Fibroblast of skin of scalp (primary cell): ENCODE measurements at regions not wholly inside any gene's neighbourhood (a gene's known extent, or its start where the extent isn't known, plus 50 kb on each side); places are given as distances from the start of the nearest gene placed in this dataset.
A peak's percentile ranks its signal among the peaks of the same experiment; 100 is the strongest.

Experiments
- DNase-seq: peaks from one replicate; pipeline ENCODE4 v3.0.0-alpha.2; 2013

DNA sequence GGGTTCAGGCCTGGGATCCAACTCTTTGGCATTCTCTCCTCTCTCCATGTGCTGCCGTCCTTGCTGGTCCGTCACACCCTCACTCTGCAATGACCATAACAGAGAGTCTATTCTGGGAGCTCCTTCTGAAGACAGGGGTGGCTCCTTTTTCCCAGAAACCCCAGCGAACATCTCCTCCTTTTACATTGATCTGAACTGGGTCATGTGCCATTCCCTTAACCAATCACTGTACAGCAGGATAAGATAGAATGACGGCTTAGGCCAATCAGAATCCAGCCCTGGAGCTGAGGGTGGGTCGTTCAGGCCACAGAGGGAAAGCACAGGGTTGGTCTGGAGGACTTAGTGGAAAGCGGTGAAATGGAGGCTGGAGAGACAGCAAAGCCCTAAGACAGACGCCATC lies 740.1 kb downstream of the MATN1 start:
- no peak for DNase-seq

DNA sequence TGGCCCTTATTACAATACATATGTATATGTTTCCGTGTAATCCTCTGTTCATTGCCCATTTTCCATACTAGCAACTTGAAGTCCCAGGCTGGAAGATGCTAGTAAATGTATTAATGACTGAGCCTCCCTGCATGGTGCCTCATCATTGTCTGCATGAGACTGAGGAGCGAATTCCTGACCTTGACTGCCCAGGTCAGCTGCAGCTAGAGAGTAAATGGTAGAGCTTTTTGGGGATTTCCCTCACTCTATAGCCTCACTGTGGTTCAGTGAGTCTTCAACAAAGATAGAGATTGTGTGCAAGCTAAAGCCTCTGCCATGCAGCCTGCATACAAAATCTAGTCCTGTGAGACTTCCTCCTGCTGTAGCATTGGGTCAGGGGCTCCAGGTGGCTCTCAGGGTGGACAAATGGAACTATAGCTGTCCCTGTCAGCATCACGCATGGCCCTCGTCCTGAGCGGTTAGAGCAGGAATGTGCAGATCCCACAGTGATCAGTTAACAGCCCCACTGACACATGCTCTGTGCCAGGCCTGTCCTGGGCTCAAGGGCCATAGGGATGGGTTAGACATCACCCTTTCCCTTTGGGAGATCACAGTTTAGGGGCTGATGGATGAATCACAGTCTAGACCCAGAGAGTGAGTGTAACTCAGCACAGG lies 741.7 kb downstream of the MATN1 start:
- no peak for DNase-seq

DNA sequence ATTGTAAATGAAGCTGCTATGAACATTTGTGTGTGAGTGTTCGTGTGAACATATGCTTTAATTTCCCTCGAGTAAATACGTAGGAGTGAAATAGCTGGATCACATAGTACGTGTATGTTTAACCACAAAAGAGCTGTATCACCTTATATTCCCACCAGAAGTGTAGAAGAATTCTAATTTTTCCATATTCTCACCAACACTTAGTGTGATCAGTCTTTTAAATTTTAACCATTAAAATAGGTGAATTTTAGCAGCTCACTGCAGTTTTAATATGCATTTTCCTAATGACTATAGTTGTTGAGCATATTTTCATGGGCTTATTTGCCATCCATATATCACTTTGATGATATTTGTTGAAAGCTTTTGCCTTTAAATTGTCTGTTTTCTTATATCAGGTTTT lies 741.2 kb downstream of the PTPRU start:
- no peak for DNase-seq

DNA sequence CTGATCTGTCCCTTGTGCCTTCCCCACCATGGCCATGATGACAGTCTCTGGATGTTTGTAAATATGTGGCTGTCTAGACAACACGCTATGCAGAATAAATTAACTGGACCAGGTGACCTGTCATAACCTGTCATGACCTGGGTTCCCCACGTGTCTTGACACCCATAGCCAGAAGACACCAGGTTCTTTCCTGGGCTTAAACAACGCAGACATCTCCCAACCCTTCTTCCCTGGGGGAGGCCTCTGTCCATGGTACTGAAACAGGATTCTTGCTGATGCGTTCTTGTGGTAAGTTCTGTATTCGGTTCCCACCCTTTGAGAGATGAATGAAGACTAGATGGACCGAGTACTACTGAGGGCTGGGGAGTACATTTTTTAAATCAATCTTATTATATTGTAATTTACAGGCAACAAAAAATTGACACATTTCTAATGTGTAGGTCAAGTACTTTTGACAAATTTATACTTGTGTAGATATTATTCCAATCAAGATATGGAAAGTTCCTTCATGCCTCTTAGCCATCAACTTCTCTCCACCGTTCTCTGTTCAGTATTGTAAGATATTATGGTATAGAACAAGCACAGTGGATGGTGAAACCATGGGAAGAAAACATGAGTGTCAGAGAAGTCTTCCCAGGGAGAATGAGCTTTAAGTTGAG lies 738.8 kb downstream of the PTPRU start:
- peak; percentile 64 for DNase-seq

DNA sequence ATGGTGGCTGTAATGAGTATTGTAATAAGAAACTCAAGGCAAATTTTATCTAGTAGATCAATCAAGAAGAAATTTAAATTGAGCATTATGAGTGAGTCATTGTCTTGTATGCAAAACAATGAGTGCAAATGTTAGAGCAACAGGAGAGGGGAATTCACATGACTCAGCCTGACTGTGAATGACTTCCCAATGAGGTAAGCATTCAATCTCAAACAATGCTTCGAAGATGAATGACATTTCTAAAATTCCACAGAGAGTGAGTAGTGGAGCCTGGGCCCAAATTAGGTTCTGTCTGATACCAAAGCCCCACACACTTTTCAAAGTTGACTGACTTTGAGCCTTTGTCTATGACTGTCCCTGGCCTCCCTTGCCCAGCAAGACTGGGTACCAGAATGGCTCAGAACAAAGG lies 738.0 kb downstream of the PTPRU start:
- peak; percentile 79 for DNase-seq

DNA sequence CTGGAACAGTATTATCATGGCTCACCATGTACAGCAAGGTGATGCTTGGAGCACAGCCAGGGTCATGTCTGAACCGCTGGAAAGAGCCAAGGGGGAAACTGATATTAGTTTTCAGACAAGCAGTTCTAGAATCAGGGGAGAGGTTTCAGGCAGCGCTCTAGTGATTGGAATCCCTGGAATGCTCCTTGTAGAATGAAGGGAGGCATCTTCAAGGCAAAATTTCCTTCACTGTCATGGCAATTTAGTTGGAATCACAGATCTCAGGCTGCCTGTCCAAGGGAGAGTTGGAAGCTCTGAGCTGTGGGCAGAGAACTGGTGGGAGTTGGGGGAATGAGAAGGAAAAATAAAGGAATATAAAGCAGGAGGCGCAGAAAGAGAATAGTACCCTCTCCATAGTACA lies 737.1 kb downstream of the PTPRU start:
- DNase-seq = no peak

DNA sequence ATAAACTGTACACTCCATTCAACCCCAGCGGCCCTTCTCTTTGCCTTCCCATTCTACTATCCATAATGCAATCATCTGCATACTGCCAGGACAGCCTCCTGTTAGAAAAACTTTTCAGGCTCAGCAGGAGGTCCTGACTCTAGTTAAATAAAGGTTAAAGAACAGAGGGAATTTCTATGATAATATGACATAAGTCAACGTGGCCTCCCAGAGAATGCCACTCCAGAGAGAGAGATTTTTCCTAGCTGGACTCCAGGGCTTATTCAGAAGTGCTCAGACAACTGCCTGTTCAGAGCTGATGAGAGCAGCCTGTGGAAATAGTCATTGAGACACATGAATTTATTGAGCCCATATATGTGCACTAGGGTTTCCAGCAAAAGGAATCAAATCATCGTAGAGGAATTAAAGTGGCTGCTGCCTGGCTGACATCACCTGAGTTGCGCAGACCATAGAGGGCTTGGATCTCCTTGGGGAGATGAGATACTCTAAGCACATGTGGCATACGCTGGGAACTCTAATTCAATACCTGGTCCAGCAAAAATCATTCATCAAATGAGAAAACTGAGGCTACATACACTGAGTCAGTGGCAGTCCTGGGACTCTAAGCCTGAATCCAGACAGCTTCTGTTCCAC lies 736.2 kb downstream of the PTPRU start:
- no peak for DNase-seq

DNA sequence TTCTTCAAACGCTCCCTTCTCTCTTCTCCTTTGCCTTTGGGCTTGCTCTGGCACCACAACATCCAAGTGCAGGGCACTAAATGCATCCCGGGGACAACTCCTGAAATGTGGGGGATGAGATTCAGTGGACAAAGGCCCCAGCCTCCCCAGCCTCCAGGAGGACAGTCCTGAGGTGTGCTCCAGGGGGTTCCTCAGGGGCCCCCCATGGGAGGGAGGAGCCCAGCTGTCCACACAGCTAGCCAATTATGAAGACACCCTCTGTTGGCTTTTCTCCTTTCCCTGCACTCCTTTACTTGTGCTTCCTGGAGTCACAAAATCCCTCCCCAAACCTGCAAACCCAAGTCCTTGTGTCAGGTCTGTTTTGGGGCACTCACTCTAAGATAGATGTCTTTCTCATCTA lies 735.4 kb downstream of the PTPRU start:
- no peak for DNase-seq

DNA sequence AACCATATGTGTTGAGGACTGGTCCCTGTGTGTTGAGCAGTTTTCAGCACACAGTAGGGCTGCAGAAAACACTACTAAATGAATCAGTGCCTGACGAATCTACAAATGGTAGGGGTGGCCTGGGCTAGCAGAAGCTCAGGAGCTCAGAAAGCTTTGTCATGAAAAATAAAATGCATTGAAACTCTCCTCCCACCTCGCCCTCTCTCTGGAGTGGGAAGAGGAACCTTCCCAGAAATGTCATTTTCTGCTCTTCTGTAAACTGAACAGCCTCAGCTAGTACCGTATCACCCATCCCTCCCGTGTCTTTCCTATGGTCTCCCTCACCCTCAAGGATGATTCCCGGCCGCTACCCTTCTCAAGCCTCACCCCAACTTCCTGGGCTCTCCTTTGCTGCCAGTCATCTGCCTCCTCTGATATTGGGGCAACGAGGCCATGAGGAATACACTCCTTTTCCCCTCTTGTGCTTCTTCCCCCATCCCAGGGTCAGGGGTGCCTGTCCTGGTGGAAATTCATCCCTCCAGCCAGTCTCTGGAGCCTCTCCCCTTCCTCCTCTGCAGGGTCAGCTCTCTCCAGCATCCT lies 734.5 kb downstream of the PTPRU start:
- DNase-seq = no peak

DNA sequence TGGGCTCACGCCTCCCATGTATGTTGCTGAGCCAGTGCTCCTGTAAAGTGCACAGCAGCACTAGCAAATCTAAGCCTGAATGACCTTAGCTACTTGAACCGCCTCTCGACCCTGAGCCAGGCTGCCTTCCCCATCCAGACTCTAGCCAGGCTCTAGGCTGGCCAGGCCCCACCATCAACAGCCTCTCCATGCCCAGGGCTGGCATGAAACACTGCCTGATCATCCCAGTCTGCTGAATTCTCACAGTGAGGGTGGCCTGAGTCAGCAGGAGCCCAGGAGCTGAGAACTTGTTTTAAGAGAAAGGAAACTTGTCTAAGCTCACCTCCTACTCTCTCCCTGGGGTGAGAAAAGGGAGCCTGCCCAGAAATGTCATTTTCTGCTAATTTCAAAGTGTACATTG lies 733.3 kb downstream of the PTPRU start:
- no peak for DNase-seq

DNA sequence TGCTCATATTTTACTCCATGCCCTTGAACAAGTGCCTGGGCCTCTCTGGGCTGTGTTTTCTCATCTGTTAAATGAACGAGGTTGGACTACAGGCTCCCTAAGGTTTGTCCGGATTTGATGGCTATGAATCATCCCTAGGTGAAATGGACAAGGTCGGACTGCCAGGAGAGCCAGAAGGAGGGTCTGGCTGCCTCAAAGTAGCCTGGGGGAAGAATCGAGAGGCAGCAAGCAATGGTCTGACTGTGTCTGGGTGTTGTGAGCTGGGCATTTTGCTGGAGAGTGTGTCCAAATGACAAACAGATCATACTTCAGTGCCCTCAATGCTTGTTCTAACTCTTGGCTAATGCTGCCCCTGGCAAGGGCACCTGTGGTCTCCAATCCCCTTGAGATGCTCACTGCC lies 730.9 kb downstream of the PTPRU start:
- DNase-seq = no peak

DNA sequence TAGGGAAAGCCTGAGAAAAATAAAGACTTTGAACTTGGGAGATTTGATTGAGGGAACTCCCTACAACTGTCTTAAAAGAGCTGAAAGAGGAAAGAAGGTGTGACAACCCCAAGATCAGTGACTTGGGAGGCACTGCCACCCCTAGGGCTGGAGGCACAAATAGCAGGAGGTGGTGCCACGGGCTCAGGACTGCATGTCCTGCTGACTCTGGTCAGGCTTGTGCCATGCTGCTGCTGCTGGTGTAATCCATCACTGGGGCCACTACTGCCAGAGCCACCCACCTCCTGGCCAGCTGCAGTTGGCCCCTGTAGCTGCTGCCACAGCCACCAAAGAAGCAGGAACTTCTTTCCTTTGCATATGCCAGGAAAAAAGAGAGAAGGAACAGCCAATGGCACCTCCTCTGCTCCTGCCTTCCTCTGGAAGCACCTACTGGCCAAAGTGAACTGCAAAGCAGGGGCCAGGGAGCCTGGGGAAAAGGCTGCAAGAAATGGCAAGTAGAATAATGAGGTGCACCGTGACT lies 730.3 kb downstream of the PTPRU start:
- no peak for DNase-seq

DNA sequence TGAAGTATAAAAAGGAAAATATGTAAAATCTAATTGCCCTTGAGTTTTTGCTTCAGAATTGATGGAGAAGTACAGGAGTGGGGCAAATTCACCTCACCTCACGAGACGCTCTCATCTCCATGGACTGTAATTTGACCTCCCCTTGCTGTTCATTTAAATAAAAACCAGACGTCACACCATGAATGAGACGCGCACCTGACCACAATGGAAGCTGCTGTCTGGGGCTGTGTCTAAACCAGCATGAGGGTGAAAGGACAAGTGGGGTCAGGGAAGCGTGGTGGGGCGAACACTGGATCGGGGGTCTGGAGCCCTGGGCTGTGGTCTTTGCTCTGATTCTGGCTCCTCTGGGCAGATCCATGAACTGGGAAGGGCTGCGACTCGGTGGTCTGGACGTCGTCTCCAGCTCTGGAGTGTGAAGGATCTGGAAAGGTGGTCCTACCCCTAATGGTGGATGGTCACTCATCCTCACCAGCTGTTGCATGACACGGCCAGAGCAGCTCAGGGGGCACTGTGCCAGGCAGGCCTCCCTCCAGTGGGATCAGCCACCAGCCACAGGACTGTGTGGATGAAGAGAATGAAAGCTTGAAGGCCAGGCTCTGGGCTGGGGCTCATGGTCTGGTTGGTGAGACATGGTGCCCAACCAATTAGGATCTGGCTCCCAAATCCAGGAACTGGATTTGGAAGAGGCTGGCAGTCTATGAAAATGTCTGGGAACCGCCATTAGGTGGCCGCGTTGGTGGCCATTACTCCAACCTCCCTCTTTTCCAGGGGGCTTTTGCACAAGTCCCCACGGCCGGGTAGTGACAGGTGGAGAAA lies 728.6 kb downstream of the PTPRU start:
- no peak for DNase-seq

DNA sequence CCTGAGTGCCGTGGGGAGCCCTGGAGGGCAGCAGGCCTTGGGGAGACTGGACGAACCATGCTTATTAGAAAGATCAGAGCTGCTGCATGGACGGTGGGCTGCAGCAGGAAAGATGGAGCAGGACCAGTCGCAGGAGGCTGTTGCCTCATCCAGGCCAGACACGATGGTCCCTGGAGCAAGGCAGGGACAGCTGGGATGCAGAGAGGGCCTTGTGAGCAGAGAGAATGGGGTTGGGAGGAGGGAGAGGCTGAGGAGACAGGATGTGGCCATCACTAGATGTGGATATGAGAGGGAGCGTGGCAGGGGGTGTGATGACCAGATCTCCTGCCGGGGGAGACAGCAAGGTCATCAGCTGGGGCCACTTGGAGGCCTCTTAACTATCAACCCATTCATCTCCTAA lies 727.6 kb downstream of the PTPRU start:
- no peak for DNase-seq

DNA sequence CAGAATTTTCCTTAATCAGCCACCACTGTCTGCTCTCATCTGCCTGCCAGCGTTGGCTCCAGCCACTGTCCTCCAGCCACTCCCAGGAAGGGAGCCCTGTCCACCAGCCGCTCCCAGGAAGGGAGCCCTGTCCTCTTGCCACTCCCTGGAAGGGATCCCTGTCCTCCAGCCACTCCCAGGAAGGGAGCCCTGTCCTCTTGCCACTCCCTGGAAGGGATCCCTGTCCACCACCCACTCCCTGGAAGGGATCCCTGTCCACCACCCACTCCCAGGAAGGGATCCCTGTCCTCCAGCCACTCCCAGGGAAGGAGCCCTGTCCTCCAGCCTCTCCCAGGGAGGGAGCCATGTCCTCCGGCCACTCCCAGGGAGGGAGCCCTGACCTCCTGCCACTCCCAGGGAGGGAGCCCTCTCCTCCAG lies 726.5 kb downstream of the PTPRU start:
- DNase-seq = no peak

DNA sequence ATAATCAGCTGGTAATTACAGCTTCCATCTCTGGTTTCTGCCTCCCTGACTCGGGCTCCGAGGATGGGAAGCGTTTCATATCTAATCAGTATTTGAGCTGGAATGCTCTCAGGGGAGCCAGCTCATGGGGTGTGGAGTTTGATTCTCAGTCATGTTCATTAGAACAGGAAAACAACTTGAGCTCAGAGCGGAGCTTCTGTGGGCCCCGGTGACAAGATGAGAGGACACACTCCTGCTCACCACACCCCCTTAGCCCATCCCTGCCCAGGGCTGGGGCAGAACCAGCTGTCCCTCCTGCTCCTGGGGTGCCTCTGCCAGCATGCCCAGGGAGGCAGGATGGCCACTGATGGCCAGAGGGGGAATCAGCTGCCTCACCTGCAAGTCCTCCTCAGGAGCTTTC lies 726.0 kb downstream of the PTPRU start:
- no peak for DNase-seq

DNA sequence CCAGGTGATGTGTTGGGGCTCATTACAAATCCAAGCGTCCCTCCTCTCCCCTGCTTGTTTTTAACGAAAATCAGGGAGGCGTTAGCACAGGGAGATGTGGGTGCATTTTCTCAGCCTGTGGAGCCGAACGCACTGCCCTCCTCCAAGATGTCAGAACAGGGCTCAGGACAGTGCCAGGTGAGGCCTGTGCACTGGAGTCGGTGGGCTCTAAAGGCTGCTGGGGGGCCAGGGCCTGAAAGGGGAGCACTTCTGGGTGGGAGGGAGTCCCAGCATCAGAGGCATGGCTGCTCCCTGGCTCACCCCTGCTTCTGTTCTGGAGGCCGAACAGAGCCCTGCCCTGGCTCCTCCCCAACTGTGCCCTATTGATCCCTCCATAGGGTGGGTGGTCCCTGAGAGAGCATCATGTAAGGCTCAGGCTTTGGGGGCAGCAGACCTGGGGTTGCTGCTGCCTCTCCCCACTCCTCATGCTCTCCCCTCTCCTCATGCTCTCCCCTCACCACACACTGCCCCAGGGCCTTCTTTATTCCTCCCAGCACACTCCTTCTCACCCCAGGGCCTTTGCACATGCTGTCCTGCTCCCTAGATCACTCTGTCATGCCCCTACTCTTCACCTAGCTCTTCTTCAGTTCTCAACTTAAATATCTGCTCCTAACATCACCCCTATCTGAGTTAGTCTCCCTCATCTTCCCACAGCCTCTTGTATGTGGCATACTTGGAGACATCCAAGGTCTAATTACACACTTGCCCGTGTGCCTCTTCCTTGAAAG lies 725.2 kb downstream of the PTPRU start:
- no peak for DNase-seq

DNA sequence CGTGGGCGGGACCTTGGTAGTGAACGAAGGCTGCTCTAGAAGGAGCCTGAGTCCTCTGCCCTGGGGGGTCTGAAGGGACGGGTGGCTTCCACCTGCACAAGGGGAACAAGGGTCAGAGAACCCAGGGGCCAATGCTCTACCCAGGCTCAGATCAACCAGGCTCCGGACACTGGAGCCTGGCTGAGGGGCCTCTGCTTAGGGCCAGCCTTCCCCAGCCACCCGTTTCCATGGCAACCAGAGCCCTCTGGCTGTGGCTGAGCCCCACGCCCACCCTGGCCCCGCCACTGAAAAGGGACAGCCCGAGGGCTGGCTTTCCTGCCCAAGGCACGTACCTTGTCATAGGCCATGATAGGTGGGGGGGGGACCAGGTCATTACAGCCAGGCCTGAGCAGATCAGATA lies 724.6 kb downstream of the PTPRU start:
- DNase-seq = no peak

DNA sequence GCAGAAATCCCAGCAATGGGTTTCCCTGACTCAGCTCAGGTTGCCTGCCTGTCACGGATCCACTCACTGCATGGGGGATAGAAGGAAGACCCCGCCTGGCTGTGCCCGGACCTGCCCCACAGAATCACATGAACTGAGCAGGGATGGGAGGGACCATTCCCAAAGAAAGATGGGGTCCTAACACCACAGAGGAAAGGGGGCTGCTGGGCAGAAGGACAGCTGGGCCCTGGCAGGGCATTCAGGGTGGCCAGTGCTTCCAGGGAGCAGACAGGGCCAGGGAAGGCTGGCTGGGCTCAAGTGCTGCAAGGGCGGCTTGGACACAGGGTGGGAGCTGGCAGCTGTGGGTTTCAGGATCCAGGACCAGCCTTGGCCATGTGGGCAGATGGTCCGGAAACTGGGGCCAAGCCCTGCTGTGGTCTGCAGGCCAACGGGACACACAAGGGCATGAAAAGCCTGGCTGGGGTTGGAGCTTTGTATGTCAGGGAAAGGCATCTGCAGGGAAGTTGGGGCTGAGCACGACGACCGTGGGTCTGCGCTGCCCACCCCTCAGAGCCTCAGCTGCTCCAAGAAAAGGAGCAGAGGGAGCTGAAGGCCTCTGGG lies 723.9 kb downstream of the PTPRU start:
- DNase-seq = no peak

DNA sequence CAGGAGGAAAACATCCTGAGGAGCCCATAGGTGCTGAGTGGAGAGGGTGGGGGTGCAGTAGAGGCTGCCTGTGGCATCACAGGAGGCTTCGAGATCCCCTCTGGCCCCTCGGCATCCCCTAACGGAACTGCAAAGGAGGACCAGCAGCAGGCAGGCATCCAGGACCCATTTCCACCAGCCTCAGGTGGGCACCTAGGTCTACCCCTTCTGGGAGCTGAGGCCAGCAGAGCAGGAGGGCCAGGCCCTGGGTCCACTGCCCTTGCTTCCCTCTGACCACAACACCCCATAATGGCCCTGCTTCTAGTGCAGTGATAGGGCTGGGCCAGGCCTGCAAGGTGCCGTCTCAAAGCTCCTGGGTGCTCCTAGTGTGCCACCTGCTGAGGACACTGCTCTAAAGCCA lies 723.0 kb downstream of the PTPRU start:
- DNase-seq = no peak

DNA sequence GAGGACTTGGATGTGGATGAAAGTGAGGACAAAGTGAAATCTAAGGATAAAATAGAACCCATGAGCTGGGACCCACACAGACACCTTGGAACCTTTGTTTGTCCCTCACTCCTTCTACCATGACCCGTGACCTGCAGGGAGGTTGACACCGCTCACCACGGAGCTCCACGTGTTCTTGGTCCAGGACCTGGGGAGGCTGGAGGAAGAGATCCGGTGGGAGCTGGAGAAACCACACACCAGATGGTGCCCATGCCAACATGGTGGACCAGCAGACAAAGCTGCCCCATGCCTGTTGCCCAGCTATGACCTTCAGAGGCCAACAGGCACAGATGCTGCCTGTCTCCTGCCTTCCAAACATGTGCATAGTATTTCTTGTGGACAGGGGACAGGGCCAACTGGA lies 721.9 kb downstream of the PTPRU start:
- DNase-seq = no peak
